ENCODE measurements at regions not wholly inside any gene's neighbourhood (a gene's known extent, or its start where the extent isn't known, plus 50 kb on each side); places are given as distances from the start of the nearest gene placed in this dataset.

- H3K27ac Mint-ChIP-seq, result no peak overlapping the region
- H3K4me3 Mint-ChIP-seq, result peak overlapping the region; percentile 60
- H3K4me1 Mint-ChIP-seq (ENCODE audit: unreplicated experiment), result peaks cover 32% of the 10 kb centered on the region
- H3K9me3 Mint-ChIP-seq, result no peaks in the 10 kb centered on the region
- TF ChIP-seq CTCF (conservative IDR thresholded peaks at IDR 0.05), result no peak
- DNase-seq (ENCODE audit: extremely low spot score, unreplicated experiment), result peak; percentile 48
- peaks cover 58% of the 10 kb centered on the region for H3K27me3 Mint-ChIP-seq
- no peaks in the 10 kb centered on the region for H3K36me3 Mint-ChIP-seq
Observed at GRCh38 chr10:117734731-117735405, 192.3 kb downstream of the EMX2 start.

- H3K4me3 Mint-ChIP-seq, result no peak overlapping the region
- peaks cover 43% of the 10 kb centered on the region for H3K27me3 Mint-ChIP-seq
- peaks cover 25% of the 10 kb centered on the region for H3K4me1 Mint-ChIP-seq (ENCODE audit: unreplicated experiment)
- TF ChIP-seq CTCF (conservative IDR thresholded peaks at IDR 0.05), result no peak
- H3K36me3 Mint-ChIP-seq, result no peaks in the 10 kb centered on the region
- peaks cover 4% of the 10 kb centered on the region for H3K9me3 Mint-ChIP-seq
- no peak for DNase-seq (ENCODE audit: extremely low spot score, unreplicated experiment)
- H3K27ac Mint-ChIP-seq, result no peak overlapping the region
Observed at GRCh38 chr10:117736655-117737054, 194.1 kb downstream of the EMX2 start.

GRCh38 chr10:117740088-117740487, 197.5 kb downstream of the EMX2 start:
- no peak for DNase-seq (ENCODE audit: extremely low spot score, unreplicated experiment)
- Mint-ChIP-seq H3K27ac (no peak overlapping the region), H3K4me3 (no peak overlapping the region), H3K36me3 (no peaks in the 10 kb centered on the region), H3K27me3 (peaks cover 17% of the 10 kb centered on the region), H3K9me3 (peaks cover 4% of the 10 kb centered on the region), H3K4me1 (ENCODE audit: unreplicated experiment) (peaks cover 11% of the 10 kb centered on the region)
- TF ChIP-seq CTCF (conservative IDR thresholded peaks at IDR 0.05), result no peak

- TF ChIP-seq CTCF (conservative IDR thresholded peaks at IDR 0.05), result no peak
- Mint-ChIP-seq H3K9me3 (peaks cover 4% of the 10 kb centered on the region), H3K36me3 (no peaks in the 10 kb centered on the region), H3K27me3 (peaks cover 11% of the 10 kb centered on the region), H3K27ac (no peak overlapping the region), H3K4me1 (ENCODE audit: unreplicated experiment) (peaks cover 11% of the 10 kb centered on the region), H3K4me3 (no peak overlapping the region)
- no peak for DNase-seq (ENCODE audit: extremely low spot score, unreplicated experiment)
Observed at GRCh38 chr10:117740691-117741222, 198.2 kb downstream of the EMX2 start.

GRCh38 chr10:117741524-117741923, 199.0 kb downstream of the EMX2 start:
- Mint-ChIP-seq H3K36me3 (no peaks in the 10 kb centered on the region), H3K9me3 (peaks cover 4% of the 10 kb centered on the region), H3K4me1 (ENCODE audit: unreplicated experiment) (peaks cover 11% of the 10 kb centered on the region), H3K4me3 (no peak overlapping the region), H3K27ac (no peak overlapping the region), H3K27me3 (peaks cover 5% of the 10 kb centered on the region)
- peak; percentile 63 for TF ChIP-seq CTCF (conservative IDR thresholded peaks at IDR 0.05)
- DNase-seq (ENCODE audit: extremely low spot score, unreplicated experiment), result no peak

Data from type B pancreatic cell (in vitro differentiated cells).